OCI-LY3 (cell line): ENCODE measurements at regions not wholly inside any gene's neighbourhood (a gene's known extent, or its start where the extent isn't known, plus 50 kb on each side); places are given as distances from the start of the nearest gene placed in this dataset.

ENCODE experiments used
- EZH2phosphoT487 ChIP-seq: fragments of 200-600 bp; shearing (Covaris generic); IDR thresholded peaks from 2 replicates; pipeline ENCODE4 v1.6.1; 2018; ENCODE audit warnings: antibody characterized with exemption, mixed run types, low read depth
- TF ChIP-seq, protein P1 (sequence below): fragments of 200-600, 300-600 bp; sonication (generic); IDR thresholded peaks from 2 replicates; pipeline ENCODE4 v1.5.1; 2014; ENCODE audit warnings: antibody characterized with exemption, low read length, low read depth

DNA sequence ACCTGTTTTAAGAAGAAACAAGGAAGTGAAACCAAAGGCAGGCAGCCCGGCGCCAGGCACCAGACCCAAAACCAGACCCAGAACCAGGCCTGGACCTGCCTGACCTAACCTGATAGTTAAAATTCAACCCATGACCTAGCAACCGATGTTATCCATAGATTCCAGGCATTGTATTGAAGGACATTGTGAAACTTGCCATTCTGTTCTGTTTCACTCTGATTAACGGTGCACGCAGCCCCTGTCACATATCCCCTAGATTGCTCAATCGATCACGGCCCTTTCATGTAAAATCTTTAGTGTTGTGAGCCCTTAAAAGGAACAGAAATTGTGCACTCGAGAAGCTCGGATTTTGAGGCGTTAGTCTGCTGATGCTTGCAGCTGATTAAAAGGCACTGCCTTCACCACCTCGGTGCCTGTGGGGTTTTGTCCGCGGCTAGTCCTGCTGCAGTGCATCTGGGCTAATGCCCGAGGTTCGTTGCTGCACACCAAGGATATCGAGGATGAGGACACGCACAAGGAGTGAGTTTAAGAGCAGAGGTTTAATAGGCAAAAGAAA lies 262.5 kb upstream of the TMEM132C start:
- TF ChIP-seq, protein P1, sequence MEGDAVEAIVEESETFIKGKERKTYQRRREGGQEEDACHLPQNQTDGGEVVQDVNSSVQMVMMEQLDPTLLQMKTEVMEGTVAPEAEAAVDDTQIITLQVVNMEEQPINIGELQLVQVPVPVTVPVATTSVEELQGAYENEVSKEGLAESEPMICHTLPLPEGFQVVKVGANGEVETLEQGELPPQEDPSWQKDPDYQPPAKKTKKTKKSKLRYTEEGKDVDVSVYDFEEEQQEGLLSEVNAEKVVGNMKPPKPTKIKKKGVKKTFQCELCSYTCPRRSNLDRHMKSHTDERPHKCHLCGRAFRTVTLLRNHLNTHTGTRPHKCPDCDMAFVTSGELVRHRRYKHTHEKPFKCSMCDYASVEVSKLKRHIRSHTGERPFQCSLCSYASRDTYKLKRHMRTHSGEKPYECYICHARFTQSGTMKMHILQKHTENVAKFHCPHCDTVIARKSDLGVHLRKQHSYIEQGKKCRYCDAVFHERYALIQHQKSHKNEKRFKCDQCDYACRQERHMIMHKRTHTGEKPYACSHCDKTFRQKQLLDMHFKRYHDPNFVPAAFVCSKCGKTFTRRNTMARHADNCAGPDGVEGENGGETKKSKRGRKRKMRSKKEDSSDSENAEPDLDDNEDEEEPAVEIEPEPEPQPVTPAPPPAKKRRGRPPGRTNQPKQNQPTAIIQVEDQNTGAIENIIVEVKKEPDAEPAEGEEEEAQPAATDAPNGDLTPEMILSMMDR: no peak
- TF ChIP-seq EZH2phosphoT487: no peak
